Fibroblast of mammary gland (primary cell): ENCODE measurements at regions not wholly inside any gene's neighbourhood (a gene's known extent, or its start where the extent isn't known, plus 50 kb on each side); places are given as distances from the start of the nearest gene placed in this dataset.

ENCODE experiments used
- DNase-seq: peaks from one replicate; pipeline ENCODE4 v3.0.0-alpha.2; 2010; ENCODE audit warnings: low read depth
- H3K4me3 ChIP-seq: 2 replicates; pipeline ENCODE4 v1.5.1; 2011; ENCODE audit warnings: low read depth, mild to moderate bottlenecking, low read length, moderate library complexity; ENCODE audit not compliant: control insufficient read depth
- CTCF ChIP-seq: conservative IDR thresholded peaks from 2 replicates; pipeline ENCODE4 v1.5.1; 2011; ENCODE audit warnings: low read depth, low read length, inconsistent platforms; ENCODE audit not compliant: control insufficient read depth, insufficient read depth

GRCh38 chr6:117206522-117206921 is 58.8 kb upstream of the VGLL2 start:
- TF ChIP-seq CTCF: no peak
- no peak for DNase-seq
- no peak overlapping the region for H3K4me3 ChIP-seq

- TF ChIP-seq CTCF: no peak
- H3K4me3 ChIP-seq: no peak overlapping the region
- DNase-seq: no peak
Measured at GRCh38 chr6:117206944-117207687, 58.2 kb upstream of the VGLL2 start.

- no peak for DNase-seq
- no peak overlapping the region for H3K4me3 ChIP-seq
- no peak for TF ChIP-seq CTCF
Measured at GRCh38 chr6:117210279-117210678, 55.1 kb upstream of the VGLL2 start.

GRCh38 chr6:117215353-117216090 is 49.8 kb upstream of the VGLL2 start:
- no peak overlapping the region for H3K4me3 ChIP-seq
- DNase-seq: no peak
- no peak for TF ChIP-seq CTCF
